ENCODE measurements at regions not wholly inside any gene's neighbourhood (a gene's known extent, or its start where the extent isn't known, plus 50 kb on each side); places are given as distances from the start of the nearest gene placed in this dataset.

- TF ChIP-seq CTCF (optimal IDR thresholded peaks at IDR 0.05 in 1 of 3, IDR thresholded peaks at IDR 0.05 in 1 of 3, conservative IDR thresholded peaks at IDR 0.05 in 1 of 3; ENCODE audit: extremely low read depth in 1 of 3, insufficient read depth in 2 of 3, low read length in 3 of 3), result no peak
- no peak for TF ChIP-seq EZH2 (IDR thresholded peaks at IDR 0.05; ENCODE audit: low read length)
These were observed 93.3 kb upstream of the MAP1B start for GRCh38 chr5:72013766-72014624.
